ENCODE measurements at regions not wholly inside any gene's neighbourhood (a gene's known extent, or its start where the extent isn't known, plus 50 kb on each side); places are given as distances from the start of the nearest gene placed in this dataset.

- no peak for DNase-seq
- intact Hi-C loops (cut with DNase I): no loop called here
- no peaks in the 10 kb centered on the region for H3K4me1 ChIP-seq
- peaks cover 0 to 4% (median 0%) of the 10 kb centered on the region in 12 donors for H3K9me3 ChIP-seq
- ATAC-seq: no peak
- H3K4me3 ChIP-seq: no peak overlapping the region
- TF ChIP-seq POLR2A (IDR thresholded peaks at IDR 0.05) (no peak), CTCF (IDR thresholded peaks at IDR 0.05) (no peak)
- 73 to 80% (median 77%) methylated on average over 1 of the region's 1 CpG for WGBS, 4 donors
- H3K27ac ChIP-seq: no peak overlapping the region
- H3K27me3 ChIP-seq: no peaks in the 10 kb centered on the region
- H3K36me3 ChIP-seq: no peaks in the 10 kb centered on the region
Observed at GRCh38 chr4:106869551-106869950, 166.6 kb downstream of the DKK2 start.

GRCh38 chr4:106868381-106869035, 167.6 kb downstream of the DKK2 start:
- TF ChIP-seq CTCF (IDR thresholded peaks at IDR 0.05) (no peak), POLR2A (IDR thresholded peaks at IDR 0.05) (no peak)
- Histone ChIP-seq H3K27me3 (no peaks in the 10 kb centered on the region), H3K4me1 (no peaks in the 10 kb centered on the region), H3K36me3 (no peaks in the 10 kb centered on the region), H3K4me3 (no peak overlapping the region), H3K9me3 (peaks cover 0 to 4% (median 0%) of the 10 kb centered on the region in 12 donors), H3K27ac (no peak overlapping the region)
- DNase-seq (no peak), ATAC-seq (no peak)
- intact Hi-C loops (cut with DNase I): no loop called here
- WGBS, 4 donors: 23 to 34% (median 30%) methylated on average over 2 of the region's 2 CpGs

GRCh38 chr4:106864231-106864630, 171.9 kb downstream of the DKK2 start:
- Histone ChIP-seq H3K9me3 (peaks cover 0 to 4% (median 0%) of the 10 kb centered on the region in 12 donors), H3K36me3 (no peaks in the 10 kb centered on the region), H3K4me3 (no peak overlapping the region), H3K4me1 (no peaks in the 10 kb centered on the region), H3K27me3 (no peaks in the 10 kb centered on the region), H3K27ac (no peak overlapping the region)
- no peak for TF ChIP-seq POLR2A (IDR thresholded peaks at IDR 0.05)
- DNase-seq: no peak
- ATAC-seq: no peak
- intact Hi-C loops (cut with DNase I): no loop called here

GRCh38 chr4:106854569-106855351, 181.4 kb downstream of the DKK2 start:
- Histone ChIP-seq H3K27me3 (no peaks in the 10 kb centered on the region), H3K4me3 (no peak overlapping the region), H3K27ac (no peak overlapping the region), H3K36me3 (no peaks in the 10 kb centered on the region), H3K9me3 (peaks cover 0 to 5% (median 0%) of the 10 kb centered on the region in 12 donors), H3K4me1 (no peaks in the 10 kb centered on the region)
- no peak for DNase-seq
- intact Hi-C loops (cut with DNase I): no loop called here
- no peak for ATAC-seq
- TF ChIP-seq CTCF (IDR thresholded peaks at IDR 0.05): no peak
- no peak for TF ChIP-seq POLR2A (IDR thresholded peaks at IDR 0.05)
